Stimulated activated CD4-positive, alpha-beta T cell treated with anti-CD3 and anti-CD28 coated beads, Interleukin-4, amount 100 ng/mL, for 1 hour (primary cell): ENCODE measurements at regions not wholly inside any gene's neighbourhood (a gene's known extent, or its start where the extent isn't known, plus 50 kb on each side); places are given as distances from the start of the nearest gene placed in this dataset.
"Not testable (repeated sequence)": the region's sequence is repeated elsewhere in the genome, so short reads cannot be mapped to it uniquely, and the experiment has no call there.

Experiments
- DNase-seq: peaks from one replicate; pipeline ENCODE4 v3.0.0-alpha.2; 2020

DNA sequence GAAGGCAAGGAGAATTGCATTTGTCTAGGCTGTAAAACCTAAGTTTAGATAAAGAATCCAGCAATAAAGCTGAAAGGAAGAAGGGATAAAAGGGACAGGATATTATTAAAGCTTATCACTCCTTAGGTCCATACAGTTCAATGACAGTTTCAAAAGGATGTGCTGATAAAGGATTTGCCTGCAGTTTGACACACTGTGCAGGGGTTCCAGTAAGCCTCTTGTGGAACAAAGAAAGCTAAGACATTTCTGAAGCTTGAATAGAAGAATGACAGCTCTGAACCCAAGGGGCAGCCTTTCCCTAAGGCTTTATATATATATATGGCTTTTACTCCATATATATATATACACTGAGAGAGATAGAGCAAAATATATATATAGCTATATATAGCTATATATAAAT lies 276.8 kb upstream of the GRM3 start:
- DNase-seq = no peak

DNA sequence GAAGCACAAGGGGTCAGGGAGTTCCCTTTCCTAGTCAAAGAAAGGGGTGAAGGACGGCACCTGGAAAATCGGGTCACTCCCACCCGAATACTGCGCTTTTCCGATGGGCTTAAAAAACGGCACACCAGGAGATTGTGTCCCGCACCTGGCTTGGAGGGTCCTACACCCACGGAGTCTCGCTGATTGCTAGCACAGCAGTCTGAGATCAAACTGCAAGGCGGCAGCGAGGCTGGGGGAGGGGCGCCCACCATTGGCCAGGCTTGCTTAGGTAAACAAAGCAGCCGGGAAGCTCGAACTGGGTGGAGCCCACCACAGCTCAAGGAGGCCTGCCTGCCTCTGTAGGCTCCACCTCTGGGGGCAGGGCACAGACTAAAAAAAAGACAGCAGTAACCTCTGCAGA lies 303.3 kb upstream of the GRM3 start:
- DNase-seq = not testable (repeated sequence)

DNA sequence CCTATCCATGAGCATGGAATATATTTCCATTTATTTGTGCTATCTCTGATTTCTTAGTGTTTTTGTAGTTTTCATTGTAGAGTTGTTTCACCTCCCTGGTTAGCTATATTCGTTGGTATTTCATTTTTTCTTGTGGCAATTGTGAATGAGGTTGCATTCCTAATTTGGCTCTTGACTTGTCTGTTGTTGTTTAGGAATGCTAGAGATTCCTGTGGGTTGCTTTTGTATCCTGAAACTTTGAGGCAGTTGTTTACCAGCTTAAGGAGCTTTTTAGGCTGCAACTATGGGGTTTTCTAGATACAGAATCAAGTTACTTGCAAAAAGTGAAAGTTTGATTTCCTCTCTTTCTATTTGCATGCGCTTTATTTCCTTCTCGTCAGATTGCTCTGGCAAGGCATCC lies 304.7 kb upstream of the GRM3 start:
- no peak for DNase-seq

DNA sequence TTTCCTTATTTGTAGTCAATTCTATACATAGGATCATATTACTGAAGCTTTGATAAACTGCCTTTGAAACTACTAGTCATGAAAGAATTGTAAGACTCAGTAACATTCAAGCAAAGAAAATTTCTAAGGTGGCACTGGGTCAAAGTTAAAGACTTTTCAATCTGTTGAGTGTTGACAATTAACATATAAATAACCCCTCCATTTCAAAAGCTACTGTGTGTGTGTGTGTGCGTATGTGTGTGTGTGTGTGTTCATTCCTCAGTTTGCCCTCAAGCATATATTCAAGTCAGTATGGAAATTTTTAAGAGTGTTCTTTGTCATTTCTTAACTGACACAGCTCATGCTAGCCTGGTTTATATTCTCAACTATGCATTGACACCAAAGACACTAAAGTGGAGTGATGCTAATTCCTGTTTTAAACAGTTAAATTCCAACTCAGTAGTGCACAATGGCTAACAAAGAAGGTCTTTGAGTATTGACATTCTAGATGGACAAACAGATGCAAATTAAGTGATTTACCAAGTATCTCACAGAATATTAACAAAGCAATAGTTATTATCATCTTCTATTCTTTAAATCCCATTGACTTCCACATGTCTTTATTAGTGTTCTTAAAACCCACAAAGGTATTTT lies 314.8 kb upstream of the GRM3 start:
- DNase-seq = no peak

DNA sequence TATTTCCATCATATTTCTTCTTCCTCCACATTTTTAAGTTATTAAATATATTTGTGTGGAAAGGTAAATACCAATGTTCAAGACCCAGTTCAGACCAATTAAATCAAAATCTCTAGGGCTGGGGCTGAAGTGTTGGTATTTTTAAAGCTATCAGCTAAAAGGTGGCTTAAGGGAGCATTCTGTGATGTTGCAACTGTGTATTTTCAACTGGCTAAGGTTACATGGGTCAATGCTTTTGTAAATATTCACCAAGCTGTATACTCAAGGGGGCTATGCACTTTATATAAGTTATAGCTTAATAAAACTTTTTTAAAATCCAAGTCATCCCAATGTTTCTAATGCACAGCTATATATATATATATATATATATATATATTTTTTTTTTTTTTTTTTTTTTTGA lies 316.9 kb upstream of the GRM3 start:
- no peak for DNase-seq

DNA sequence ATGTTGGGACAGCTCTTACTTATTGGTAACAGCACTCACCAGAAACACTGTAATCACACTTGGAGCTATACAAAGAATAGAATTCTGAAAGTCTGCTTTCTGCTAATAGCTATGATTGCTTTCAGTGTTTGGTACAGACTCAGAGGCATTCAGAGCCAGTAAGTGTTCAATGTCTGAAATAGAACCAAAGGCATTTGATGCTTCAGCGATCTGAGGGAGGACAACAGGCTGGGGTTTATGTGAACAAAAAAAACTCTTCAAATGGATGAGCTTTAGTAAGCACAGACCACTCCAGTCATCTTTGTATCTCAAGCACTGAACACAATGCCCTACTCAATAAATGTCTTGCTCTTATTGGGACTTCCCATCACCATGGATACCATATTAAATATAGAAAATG lies 322.8 kb upstream of the GRM3 start:
- no peak for DNase-seq

DNA sequence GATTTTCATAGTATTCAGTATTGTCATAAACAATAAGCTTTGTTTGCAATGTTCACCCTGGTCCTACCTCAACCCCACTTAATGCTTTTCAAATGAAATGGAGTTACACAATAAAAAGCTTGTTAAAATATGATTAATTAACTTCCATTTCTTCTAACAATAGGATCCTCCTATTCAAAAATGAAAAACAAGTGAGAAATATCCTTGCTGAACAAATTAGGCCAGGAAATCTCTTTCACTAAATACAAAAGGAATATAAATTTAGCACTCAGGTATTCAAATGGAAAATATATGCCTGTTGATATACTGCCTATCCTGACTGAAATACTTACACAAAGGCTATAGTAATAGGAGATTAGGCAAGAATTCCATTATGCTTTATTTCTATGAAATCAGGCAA lies 323.4 kb upstream of the GRM3 start:
- DNase-seq = no peak

DNA sequence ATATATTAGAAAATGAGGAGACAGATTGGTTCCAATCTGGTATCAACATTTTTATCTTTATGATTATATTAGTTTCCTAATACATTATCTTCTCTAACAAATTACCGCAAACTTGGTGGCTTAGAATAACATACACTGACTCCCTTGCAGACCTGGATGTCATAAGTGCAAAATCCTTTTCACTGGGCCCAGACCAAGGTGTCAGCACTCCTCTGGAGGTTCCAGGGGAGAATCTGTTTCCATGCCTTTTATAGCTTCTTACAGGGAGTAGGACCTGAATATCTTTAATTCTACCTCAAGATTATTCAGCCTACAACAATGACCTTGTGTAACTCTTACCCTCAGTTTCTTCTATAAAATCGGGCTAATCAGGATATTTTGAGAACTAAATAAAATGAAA lies 329.9 kb upstream of the GRM3 start:
- no peak for DNase-seq

DNA sequence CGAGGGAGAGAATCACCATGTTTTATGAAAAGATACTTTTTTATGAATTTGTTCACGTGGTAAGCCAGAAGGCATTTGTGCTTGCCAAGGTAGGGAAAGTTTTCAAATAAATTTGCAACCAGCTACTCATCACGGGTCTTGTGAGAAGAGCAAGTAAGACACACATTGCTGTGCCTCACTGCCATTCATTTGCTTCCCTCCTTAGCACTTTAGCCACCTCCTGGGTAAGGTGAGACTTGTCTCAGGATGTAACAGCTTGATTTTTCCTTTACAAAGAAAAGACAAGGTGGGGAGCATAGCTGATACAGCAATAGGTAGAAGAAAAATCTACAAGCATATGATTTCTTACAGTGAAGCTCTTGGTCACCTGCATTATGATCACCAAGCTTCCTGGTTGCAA lies 342.4 kb upstream of the GRM3 start:
- no peak for DNase-seq

DNA sequence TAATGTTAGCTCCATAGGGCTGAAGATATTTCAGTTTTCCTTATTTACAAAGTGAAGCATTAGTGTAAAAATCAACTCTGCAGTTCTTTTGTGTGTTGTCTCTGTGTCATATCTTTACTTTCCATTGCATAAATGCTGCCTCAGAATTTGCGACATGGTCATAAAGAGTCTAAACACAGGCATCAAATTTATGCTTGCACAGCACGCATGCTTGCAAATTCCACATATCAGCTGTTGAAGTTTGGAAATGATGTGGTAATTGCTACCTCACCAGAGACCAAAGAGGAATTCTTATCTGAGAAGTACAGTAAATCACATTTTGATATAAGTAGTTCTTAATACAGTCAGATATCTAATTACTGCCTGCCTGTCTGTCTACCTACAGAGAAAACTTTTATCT lies 348.2 kb upstream of the GRM3 start:
- no peak for DNase-seq

DNA sequence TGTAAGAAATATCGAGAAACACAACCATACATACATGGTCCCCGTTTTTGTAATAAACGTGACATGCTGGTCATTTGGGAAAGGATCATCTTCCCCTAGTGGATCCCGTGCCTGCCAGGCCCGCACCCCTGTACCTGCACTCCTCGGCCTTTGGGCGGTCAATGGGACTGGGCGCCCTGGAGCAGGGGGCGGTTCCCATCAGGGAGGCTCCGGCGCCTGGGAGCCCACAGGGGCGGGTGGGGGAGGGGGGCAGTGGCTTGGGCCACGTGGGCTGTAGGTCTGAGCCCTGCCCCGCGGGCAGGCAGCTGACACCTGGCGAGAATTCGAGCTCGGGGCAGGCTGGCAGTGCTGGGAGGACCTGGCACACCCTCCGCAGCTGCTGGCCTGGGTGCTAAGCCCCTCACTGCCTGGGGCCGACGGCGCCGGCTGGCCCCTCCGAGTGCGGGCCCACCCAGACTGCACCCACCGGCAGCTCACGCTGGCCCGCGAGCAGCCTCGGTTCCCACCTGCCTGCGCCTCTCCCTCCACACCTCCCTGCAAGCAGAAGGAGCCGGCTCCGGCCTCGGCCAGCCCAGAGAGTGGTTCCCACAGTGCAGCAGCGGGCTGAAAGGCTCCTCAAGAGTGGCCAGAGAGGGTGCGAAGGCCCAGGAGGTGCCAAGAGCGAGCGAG lies 361.6 kb upstream of the GRM3 start:
- no peak for DNase-seq

DNA sequence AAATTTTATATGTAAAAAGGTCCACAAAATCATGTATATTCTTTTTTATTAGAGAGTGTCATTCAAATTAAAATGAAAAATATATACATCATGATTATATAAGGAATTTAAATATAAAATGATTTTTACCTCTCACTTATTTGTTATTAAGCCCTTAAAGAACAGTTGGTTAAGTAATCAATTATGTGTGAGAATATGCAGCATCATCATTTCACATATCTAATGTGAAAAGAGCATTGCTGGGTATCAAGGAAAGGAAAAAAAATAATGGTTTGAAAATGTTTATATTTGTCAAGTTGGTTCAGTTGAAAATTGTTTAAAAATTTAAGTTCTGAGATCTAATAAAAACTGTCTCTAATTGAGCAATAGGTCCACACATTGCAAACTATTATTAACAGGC lies 363.6 kb upstream of the GRM3 start:
- no peak for DNase-seq

DNA sequence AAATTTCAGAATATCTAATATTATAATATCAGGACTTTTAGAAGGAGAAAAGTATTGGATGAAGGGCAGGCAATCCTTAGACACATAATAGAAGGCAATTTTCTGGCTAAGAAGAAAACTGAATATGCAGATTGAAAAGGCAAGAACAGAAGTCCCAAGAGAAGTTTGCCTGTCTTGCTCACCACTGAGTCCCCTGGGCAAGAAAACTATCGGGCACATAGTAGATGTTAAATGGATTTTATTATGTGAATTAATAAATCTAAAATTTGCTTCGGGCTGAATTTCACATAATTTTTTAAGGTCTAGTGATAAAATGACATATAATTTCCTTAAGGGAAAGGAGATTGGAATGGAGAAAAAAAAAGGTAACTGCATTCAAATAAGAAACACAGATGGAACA lies 380.9 kb upstream of the GRM3 start:
- no peak for DNase-seq

DNA sequence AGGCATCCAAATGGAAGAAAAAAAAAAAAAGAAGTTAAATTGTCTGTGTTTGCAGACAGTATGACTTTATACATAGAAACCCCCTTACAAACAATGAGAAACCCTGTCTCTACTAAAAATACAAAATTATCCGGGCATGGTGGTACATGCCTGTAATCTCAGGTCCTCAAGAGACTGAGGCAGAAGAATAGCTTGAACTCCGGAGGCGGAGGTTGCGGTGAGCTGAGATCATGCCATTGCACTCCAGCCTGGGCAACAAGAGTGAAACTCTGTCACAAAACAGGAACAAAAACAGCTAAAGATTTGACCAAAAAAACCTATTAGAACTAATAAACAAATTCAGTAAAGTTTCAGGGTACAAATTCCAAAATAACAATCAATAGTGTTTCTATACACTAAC lies 385.8 kb upstream of the GRM3 start:
- DNase-seq = no peak

DNA sequence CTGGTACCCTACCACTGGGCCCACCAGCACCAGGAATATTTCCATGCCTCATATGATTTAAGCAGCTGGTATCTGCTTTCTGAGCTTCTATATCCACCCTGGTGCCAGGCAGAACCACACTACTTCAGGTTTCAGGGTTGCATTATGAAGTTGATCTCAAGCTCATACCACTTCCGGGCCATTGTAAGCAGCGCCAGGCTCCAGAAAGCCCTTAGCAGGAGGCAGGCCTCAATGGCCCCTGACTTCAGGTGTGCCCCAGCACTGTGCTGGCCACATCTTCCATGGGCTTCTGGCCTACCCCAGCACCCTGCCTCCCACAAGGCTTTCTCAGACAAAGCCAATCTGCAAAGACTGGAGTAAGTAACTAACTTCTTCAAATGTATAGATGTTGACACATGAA lies 391.3 kb upstream of the GRM3 start:
- DNase-seq = no peak

DNA sequence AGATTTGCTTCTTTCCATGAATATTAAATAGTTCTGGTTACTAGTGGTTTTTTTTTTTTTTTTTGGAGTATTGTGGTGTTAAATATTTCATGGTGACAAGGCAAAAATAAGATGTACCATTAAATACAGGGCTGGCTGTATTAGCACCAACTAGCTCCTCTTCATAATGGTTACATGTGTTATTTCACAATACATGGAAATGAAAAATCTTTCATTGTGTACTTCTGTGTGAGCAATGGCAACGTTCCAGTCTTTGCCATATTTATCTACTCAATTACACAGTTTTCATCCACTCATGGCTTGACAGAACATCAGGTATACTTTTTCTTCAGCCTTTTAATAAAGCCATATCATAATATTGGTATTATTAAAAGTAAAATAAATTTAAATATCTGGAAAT lies 394.7 kb upstream of the GRM3 start:
- no peak for DNase-seq

DNA sequence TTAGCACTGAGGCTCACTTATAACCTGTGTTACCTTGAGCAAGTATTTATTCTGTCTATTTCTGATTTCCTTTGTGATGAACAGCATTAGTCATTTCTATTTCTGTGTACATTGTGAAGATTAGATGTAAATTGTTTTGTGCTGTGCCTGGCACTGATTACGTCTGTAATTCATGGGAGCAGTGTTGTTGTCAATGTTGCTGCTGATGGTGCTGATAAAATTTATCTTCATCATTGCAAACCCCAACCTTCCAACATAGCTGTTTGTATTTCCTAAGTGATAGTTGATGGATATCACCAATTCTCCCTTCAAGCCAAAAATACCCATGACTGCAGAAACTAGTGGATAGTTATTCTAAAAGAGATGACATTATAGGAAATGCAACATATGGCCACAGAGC lies 400.5 kb upstream of the GRM3 start:
- no peak for DNase-seq

DNA sequence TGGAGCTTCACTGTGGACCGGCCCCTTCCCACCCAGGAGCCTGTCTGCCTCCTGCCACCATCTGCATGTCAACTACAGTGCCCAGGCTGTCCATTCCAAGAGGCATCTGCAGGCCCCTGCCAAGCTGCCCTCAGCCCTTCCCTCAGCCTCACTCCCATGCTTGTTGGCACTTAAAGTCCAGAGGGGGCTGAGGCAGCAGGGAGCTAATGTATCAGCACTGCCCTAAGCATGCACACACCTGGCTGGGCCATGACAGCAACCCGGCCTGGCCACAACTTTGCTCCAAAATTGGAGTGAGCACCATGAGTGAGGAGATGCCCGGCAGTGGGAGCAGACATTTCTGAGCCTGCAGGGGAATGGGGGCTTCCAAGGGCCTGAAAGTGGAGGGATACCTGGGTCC lies 417.5 kb upstream of the GRM3 start:
- no peak for DNase-seq

DNA sequence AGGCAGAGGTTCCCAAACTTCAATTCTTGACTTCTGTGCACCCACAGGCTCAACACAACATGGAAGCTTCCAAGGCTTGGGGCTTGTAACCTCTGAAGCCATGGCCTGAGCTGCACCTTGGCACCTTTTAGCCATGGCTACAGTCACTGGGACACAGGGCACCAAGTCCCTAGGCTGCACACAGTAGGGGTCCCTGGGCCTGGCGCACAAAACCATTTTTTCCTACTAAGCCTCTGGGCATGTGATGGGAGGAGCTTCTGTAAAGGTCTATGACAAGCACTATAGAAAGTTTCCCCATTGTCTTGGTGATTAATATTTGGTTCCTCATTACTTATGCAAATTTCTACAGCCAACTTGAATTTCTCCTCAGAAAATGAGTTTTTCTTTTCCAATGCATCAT lies 420.9 kb upstream of the GRM3 start:
- no peak for DNase-seq

DNA sequence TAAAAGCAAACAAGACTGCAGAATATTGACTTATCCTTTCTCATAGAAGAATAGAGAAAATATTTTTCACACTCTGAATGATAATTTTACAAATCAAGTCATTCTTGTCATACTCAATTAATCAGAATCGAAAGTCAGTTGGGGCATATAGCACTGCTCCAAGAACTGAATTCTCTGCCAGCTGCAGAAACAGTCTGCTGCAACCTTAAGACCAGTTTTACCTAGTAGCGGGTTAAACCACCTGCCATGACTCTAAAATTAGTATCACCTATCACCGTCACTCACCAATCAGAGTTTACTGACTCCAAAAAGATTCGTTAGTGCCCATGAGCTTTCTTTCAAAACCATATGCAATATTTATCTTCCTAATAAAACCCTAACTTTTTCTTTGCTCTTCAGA lies 429.0 kb upstream of the GRM3 start:
- no peak for DNase-seq

DNA sequence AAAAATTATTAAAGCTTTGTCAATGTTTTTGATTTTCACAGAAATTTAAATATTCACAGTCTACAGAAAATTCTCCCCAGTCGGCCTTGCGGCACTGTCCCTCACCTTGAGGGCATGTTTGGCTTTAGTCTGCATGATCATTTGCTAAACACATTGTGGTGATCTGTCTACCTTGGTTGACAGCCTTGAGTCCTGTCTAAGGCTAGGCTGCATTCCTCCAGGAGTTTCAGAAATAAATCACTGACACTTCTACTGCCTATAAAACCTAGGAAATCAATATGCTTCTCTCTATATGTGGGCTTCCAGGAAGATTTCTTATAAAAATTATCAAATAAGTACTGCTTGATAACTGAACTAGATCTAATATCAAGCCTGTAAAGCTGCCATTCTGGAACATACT lies 430.7 kb upstream of the GRM3 start:
- no peak for DNase-seq

DNA sequence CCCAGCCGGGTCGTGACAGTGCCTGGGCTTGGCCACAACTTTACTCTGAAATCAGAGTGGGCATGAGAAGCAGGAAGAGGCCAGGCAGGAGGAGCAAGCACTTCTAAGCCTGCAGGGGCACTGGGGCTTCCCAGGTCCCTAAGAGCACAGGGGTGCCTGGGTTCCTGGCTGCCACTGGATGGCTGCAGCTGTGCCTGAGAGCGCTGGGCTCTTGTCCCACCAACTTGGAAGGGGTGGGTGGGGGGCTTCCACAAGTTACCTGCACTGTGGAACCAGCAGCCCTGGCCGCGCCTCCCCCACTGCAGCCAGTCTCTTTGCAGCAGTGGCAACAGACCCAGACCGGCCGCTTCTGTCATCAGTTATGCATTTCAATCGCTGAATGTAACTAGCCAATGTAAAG lies 434.7 kb upstream of the GRM3 start:
- no peak for DNase-seq

DNA sequence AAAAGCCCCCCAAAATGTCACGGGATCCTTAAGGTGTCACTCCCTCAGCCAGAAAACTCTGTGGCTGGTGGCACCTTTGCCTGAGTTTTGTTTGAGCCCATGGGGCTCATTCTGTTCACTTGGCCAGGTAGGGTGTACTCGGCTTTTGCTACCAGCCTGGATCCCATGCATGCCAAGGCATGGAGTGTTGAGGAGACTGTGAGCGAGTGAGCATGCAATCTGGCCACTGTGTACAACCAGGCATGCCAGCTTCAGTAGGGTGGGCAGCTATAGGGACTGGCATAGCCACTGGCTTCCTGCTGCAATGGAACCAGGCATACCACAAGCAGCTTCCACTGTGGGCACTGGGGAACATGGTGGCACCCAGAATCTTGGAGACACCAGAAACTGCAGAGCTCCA lies 436.0 kb upstream of the GRM3 start:
- DNase-seq = no peak

DNA sequence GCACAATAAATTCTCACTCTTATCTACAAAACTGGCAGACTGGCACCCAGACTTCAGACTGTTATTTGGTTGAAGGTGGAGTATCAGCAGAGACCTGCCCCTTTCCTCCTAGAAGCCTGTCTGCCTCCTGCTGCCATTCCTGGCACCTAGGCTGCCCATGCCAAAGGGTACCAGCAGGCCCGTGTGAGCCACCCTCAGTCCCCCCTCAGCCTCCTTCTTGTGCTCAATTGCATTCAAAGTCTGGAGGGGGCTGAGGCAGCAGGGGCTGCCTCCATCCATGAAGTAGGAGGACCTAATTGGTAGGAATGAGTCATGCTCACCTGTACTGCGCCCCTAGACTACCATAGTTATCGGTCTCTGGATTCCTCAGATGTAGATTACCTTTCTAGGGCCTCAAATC lies 440.9 kb upstream of the GRM3 start:
- DNase-seq = no peak

DNA sequence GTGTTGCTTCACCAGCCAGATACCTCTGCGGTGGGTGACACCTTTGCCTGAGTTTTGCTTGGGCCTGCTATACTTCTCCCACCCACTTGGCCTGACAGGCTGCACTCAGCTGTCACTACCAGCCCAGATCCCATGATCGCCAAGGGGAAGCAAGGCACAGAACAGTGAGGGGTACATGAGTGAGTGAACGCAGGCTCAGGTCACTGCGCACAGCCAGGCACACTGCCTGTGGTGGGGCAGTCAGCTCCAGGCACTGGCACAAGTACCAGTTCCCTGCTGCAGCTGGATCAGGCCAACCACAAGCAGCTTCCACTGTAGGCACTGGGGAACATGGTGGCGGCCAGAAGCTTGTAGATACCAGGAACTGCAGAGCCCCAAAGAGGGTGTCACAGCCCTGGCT lies 441.9 kb upstream of the GRM3 start:
- DNase-seq = no peak
